HEK293 (cell line): ENCODE measurements at regions not wholly inside any gene's neighbourhood (a gene's known extent, or its start where the extent isn't known, plus 50 kb on each side); places are given as distances from the start of the nearest gene placed in this dataset.

Experiments
- CTCF ChIA-PET: fragments of 350-600 bp; formaldehyde crosslinking; extraction: SDS; loops from one replicate; lab custom pipeline; 2021; ENCODE audit warnings: antibody characterized with exemption; lab: Yijun Ruan, JAX
- POLR2A ChIA-PET: fragments of 300-600 bp; formaldehyde crosslinking; extraction: SDS; loops from one replicate; lab custom pipeline; 2020; ENCODE audit warnings: antibody characterized with exemption, inconsistent platforms; lab: Yijun Ruan, JAX
- H3K27ac ChIP-seq: fragments of 200-500 bp; sonication (Bioruptor generic); 2 replicates; pipeline ENCODE4 v1.5.1; 2014; ENCODE audit warnings: low read depth, low read length, control low read depth, inconsistent platforms; ENCODE audit errors: extremely low read depth
- H3K36me3 ChIP-seq, 2 experiments: fragments of 200-500 bp in 1 of 2; sonication (Bioruptor generic) in 1 of 2; 1 replicate in 1 of 2; 2 replicates in 1 of 2; pipeline ENCODE4 v1.5.1; 2014 to 2017; ENCODE audit warnings: inconsistent platforms in 2 of 2, low read length in 2 of 2; ENCODE audit not compliant: control insufficient read depth in 2 of 2, insufficient read depth in 1 of 2
- H3K4me1 ChIP-seq: fragments of 200-500 bp; sonication (Bioruptor generic); 2 replicates; pipeline ENCODE4 v1.5.1; 2014; ENCODE audit warnings: mild to moderate bottlenecking, low read length, inconsistent platforms; ENCODE audit not compliant: control insufficient read depth, insufficient read depth
- H3K4me3 ChIP-seq: 2 replicates; pipeline ENCODE4 v1.5.1; 2011; ENCODE audit warnings: low read depth, mild to moderate bottlenecking, control low read depth, low read length, moderate library complexity
- H3K9me3 ChIP-seq: fragments of 200-500 bp; sonication (Bioruptor generic); 2 replicates; pipeline ENCODE4 v1.5.1; 2014; ENCODE audit warnings: low read depth, low read length, inconsistent platforms; ENCODE audit not compliant: control insufficient read depth, insufficient read depth
- HIC1 ChIP-seq: fragments of 450-650 bp; formaldehyde crosslinking; IDR thresholded peaks from 2 replicates; pipeline ENCODE4 v1.5.1; 2016; ENCODE audit warnings: missing biosample characterization, missing genetic modification characterization
- HOXA7 ChIP-seq: sonication (generic); formaldehyde crosslinking; IDR thresholded peaks from 2 replicates; pipeline ENCODE4 v1.8.1; 2022; ENCODE audit warnings: missing genetic modification reagents, borderline replicate concordance
- HOXC10 ChIP-seq: sonication (generic); formaldehyde crosslinking; IDR thresholded peaks from 2 replicates; pipeline ENCODE4 v1.8.1; 2023; ENCODE audit warnings: mild to moderate bottlenecking, missing genetic modification reagents
- KLF10 ChIP-seq: fragments of 450-650 bp; IDR thresholded peaks from 2 replicates; pipeline ENCODE4 v1.5.1; 2018; ENCODE audit warnings: missing biosample characterization, mild to moderate bottlenecking, missing genetic modification characterization
- OSR2 ChIP-seq: fragments of 450-650 bp; formaldehyde crosslinking; IDR thresholded peaks from 2 replicates; pipeline ENCODE4 v1.5.1; 2016; ENCODE audit warnings: missing biosample characterization, missing genetic modification characterization
- SCRT1 ChIP-seq: fragments of 450-650 bp; formaldehyde crosslinking; IDR thresholded peaks from 2 replicates; pipeline ENCODE4 v1.5.1; 2016; ENCODE audit warnings: missing biosample characterization, missing genetic modification characterization, borderline replicate concordance
- TSHZ1 ChIP-seq: fragments of 450-650 bp; formaldehyde crosslinking; IDR thresholded peaks from 2 replicates; pipeline ENCODE4 v1.5.1; 2016; ENCODE audit warnings: missing biosample characterization, missing genetic modification characterization, borderline replicate concordance
- ZBTB1 ChIP-seq: fragments of 450-650 bp; formaldehyde crosslinking; IDR thresholded peaks from 2 replicates; pipeline ENCODE4 v1.5.1; 2016; ENCODE audit warnings: missing biosample characterization, missing genetic modification characterization
- ZBTB20 ChIP-seq: fragments of 450-650 bp; formaldehyde crosslinking; IDR thresholded peaks from 2 replicates; pipeline ENCODE4 v1.5.1; 2016; ENCODE audit warnings: missing biosample characterization, missing genetic modification characterization
- ZNF112 ChIP-seq: fragments of 450-650 bp; formaldehyde crosslinking; IDR thresholded peaks from 2 replicates; pipeline ENCODE4 v1.5.0; 2017; ENCODE audit warnings: missing biosample characterization, missing genetic modification characterization
- ZNF221 ChIP-seq: fragments of 450-650 bp; formaldehyde crosslinking; IDR thresholded peaks from 2 replicates; pipeline ENCODE4 v1.5.1; 2017; ENCODE audit warnings: missing biosample characterization, missing genetic modification characterization, borderline replicate concordance
- ZNF24 ChIP-seq: fragments of 450-650 bp; formaldehyde crosslinking; IDR thresholded peaks from 2 replicates; pipeline ENCODE4 v1.5.1; 2016; ENCODE audit warnings: missing biosample characterization, missing genetic modification characterization
- ZNF324 ChIP-seq: fragments of 450-650 bp; formaldehyde crosslinking; IDR thresholded peaks from 2 replicates; pipeline ENCODE4 v1.5.1; 2016; ENCODE audit warnings: missing biosample characterization, missing genetic modification characterization
- ZNF416 ChIP-seq: fragments of 450-650 bp; formaldehyde crosslinking; IDR thresholded peaks from 2 replicates; pipeline ENCODE4 v1.5.1; 2016; ENCODE audit warnings: missing biosample characterization, missing genetic modification characterization
- ZNF645 ChIP-seq: fragments of 450-650 bp; formaldehyde crosslinking; IDR thresholded peaks from 2 replicates; pipeline ENCODE4; 2016; ENCODE audit warnings: missing biosample characterization, missing genetic modification characterization
- ZNF670 ChIP-seq: fragments of 450-650 bp; formaldehyde crosslinking; IDR thresholded peaks from 2 replicates; pipeline ENCODE4 v1.5.1; 2016; ENCODE audit warnings: missing biosample characterization, missing genetic modification characterization, low read depth
- ZNF777 ChIP-seq: fragments of 450-650 bp; formaldehyde crosslinking; IDR thresholded peaks from 2 replicates; pipeline ENCODE4 v1.5.1; 2017; ENCODE audit warnings: missing biosample characterization, missing genetic modification characterization, borderline replicate concordance

GRCh38 chr10:83943920-83944319 is 195.4 kb upstream of the GHITM start (continued):
- no peak for TF ChIP-seq ZBTB1 (tag by site-specific recombination)
- TF ChIP-seq ZNF645 (tag by site-specific recombination), result no peak
- no peak for TF ChIP-seq ZBTB20 (tag by site-specific recombination)
- no peak for TF ChIP-seq SCRT1 (tag by site-specific recombination)
- no peak for TF ChIP-seq ZNF670 (tag by site-specific recombination)
- TF ChIP-seq, all 188 proteins: peak for 0

- POLR2A ChIA-PET, result no interaction called here
- no peak overlapping the region for H3K4me3 ChIP-seq
- TF ChIP-seq KLF10 (tag by site-specific recombination) (no peak), ZNF777 (tag by site-specific recombination) (no peak), ZNF324 (tag by site-specific recombination) (no peak), OSR2 (tag by site-specific recombination) (no peak), ZNF416 (tag by site-specific recombination) (no peak), ZNF112 (tag by site-specific recombination) (no peak), HIC1 (tag by site-specific recombination) (no peak), HOXC10 (CRISPR knock-in tag) (no peak), HOXA7 (CRISPR knock-in tag) (no peak), TSHZ1 (tag by site-specific recombination) (no peak), ZNF24 (no peak), ZNF221 (tag by site-specific recombination) (no peak)
- TF ChIP-seq, all 188 proteins: peak for 0
- no peak overlapping the region for H3K27ac ChIP-seq
- CTCF ChIA-PET, result interaction anchor here (1.1 kb wide), 1 partner anchor 29 kb away, joined by 3 read pairs; no protein-coding TSS in a partner anchor
- no peaks in the 10 kb centered on the region for H3K36me3 ChIP-seq
- no peaks in the 10 kb centered on the region for H3K4me1 ChIP-seq
- no peaks in the 10 kb centered on the region for H3K9me3 ChIP-seq
These were observed 193.2 kb upstream of the GHITM start for GRCh38 chr10:83945982-83946718.
